H1 (cell line): ENCODE measurements at regions not wholly inside any gene's neighbourhood (a gene's known extent, or its start where the extent isn't known, plus 50 kb on each side); places are given as distances from the start of the nearest gene placed in this dataset.

ENCODE experiments used
- CTCF ChIA-PET: fragments of 300-600 bp; sonication (Branson Sonifier 250); formaldehyde crosslinking; loops from one replicate; lab custom pipeline; 2021; ENCODE audit not compliant: partially characterized antibody; lab: Charles Lee
- POLR2A ChIA-PET: fragments of 300-600 bp; sonication (Branson Sonifier 250); formaldehyde crosslinking; loops from one replicate; lab custom pipeline; 2021; ENCODE audit warnings: inconsistent platforms; ENCODE audit not compliant: partially characterized antibody; lab: Charles Lee
- DNase-seq, 2 experiments: peaks; one replicate each; pipeline versions ENCODE4 v3.0.0 to v3.0.0-alpha.2; 2010 to 2022; ENCODE audit warnings: low spot score in 2 of 2, low read depth in 1 of 2, mixed read lengths in 1 of 2
- FAIRE-seq: peaks from 2 replicates; lab custom pipeline; 2011; peaks lifted over from hg19 to GRCh38; lab: Jason Lieb, UNC
- H2AFZ ChIP-seq: 2 replicates; pipeline ENCODE4 v1.8.1; 2012; ENCODE audit warnings: low read length, inconsistent platforms
- H2AK5ac ChIP-seq: 2 replicates; pipeline ENCODE4 v1.6.1; 2013; ENCODE audit warnings: low read depth, low read length
- H2BK120ac ChIP-seq: replicated peaks from 2 replicates; pipeline ENCODE3; 2013; ENCODE audit warnings: low read depth, low read length, inconsistent platforms
- H2BK12ac ChIP-seq: 2 replicates; pipeline ENCODE4 v1.6.1; 2013; ENCODE audit warnings: low read depth, low read length
- H2BK15ac ChIP-seq: 2 replicates; pipeline ENCODE4 v1.6.1; 2013; ENCODE audit warnings: low read length
- H2BK20ac ChIP-seq: 2 replicates; pipeline ENCODE4 v1.6.1; 2013; ENCODE audit warnings: low read length
- H2BK5ac ChIP-seq: 2 replicates; pipeline ENCODE4 v1.6.1; 2013; ENCODE audit warnings: low read depth, low read length
- H3K14ac ChIP-seq: 2 replicates; pipeline ENCODE4 v1.6.1; 2013; ENCODE audit warnings: inconsistent platforms; ENCODE audit not compliant: insufficient read length
- H3K18ac ChIP-seq: 2 replicates; pipeline ENCODE4 v1.6.1; 2013; ENCODE audit warnings: low read length; ENCODE audit errors: extremely low read depth
- H3K23ac ChIP-seq: 2 replicates; pipeline ENCODE4 v1.6.1; 2013; ENCODE audit warnings: inconsistent platforms; ENCODE audit not compliant: insufficient read length
- H3K23me2 ChIP-seq: 2 replicates; pipeline ENCODE4 v1.6.1; 2013; ENCODE audit warnings: low read depth, low read length
- H3K27ac ChIP-seq: 2 replicates; pipeline ENCODE4 v1.6.1; 2011; ENCODE audit warnings: low read depth, low read length, inconsistent platforms
- H3K27me3 ChIP-seq, 4 experiments: replicated peaks in 1 of 4; 1 replicate in 1 of 4; 2 replicates in 3 of 4; pipeline versions ENCODE4 v1.6.1 to v1.8.1; 2011 to 2013; ENCODE audit warnings: low read length in 3 of 4, mild to moderate bottlenecking in 3 of 4, inconsistent platforms in 2 of 4, mixed read lengths in 2 of 4, moderate library complexity in 1 of 4; ENCODE audit not compliant: control insufficient read depth in 3 of 4, insufficient read depth in 3 of 4; ENCODE audit errors: extremely low read depth in 1 of 4
- H3K36me3 ChIP-seq, 4 experiments: 2 replicates each; pipeline versions ENCODE4 v1.6.1 to v1.8.1; 2011 to 2013; ENCODE audit warnings: mild to moderate bottlenecking in 4 of 4, low read length in 3 of 4, moderate library complexity in 2 of 4, control low read depth in 1 of 4, inconsistent platforms in 1 of 4; ENCODE audit not compliant: insufficient read depth in 4 of 4, control insufficient read depth in 2 of 4
- H3K4ac ChIP-seq: replicated peaks from 2 replicates; pipeline ENCODE3; 2013; ENCODE audit warnings: low read length, low read depth, mixed read lengths, inconsistent platforms; ENCODE audit not compliant: insufficient read length
- H3K4me1 ChIP-seq, 4 experiments: replicated peaks in 1 of 4; 1 replicate in 1 of 4; 2 replicates in 3 of 4; pipeline versions ENCODE4 v1.6.1 to v1.8.1; 2011 to 2013; ENCODE audit warnings: low read length in 3 of 4, inconsistent platforms in 2 of 4, mixed read lengths in 1 of 4; ENCODE audit not compliant: insufficient read depth in 4 of 4, control insufficient read depth in 3 of 4
- H3K4me2 ChIP-seq, 2 experiments: 2 replicates each; pipeline versions ENCODE4 v1.6.1 to v1.8.1; 2011 to 2013; ENCODE audit warnings: low read depth in 2 of 2, low read length in 2 of 2, control low read depth in 1 of 2, inconsistent platforms in 1 of 2, mild to moderate bottlenecking in 1 of 2; ENCODE audit not compliant: insufficient read depth in 1 of 2
- H3K4me3 ChIP-seq, 4 experiments: fragments of 200-600, 300-600 bp in 1 of 4; sonication (generic), shearing (Covaris generic), sonication (Bioruptor Twin) in 1 of 4; 2 replicates each; pipeline versions ENCODE4 v1.5.1 to v1.8.1; 2011 to 2016; ENCODE audit warnings: low read length in 4 of 4, low read depth in 3 of 4, control low read depth in 2 of 4, inconsistent platforms in 2 of 4, mild to moderate bottlenecking in 2 of 4, mixed read lengths in 1 of 4, moderate library complexity in 1 of 4; ENCODE audit not compliant: insufficient read depth in 2 of 4; ENCODE audit errors: extremely low read depth in 1 of 4
- H3K56ac ChIP-seq: replicated peaks from 2 replicates; pipeline ENCODE3; 2013; ENCODE audit warnings: low read depth, mild to moderate bottlenecking, mixed read lengths, low read length, inconsistent platforms; ENCODE audit not compliant: insufficient read length
- H3K79me1 ChIP-seq: 2 replicates; pipeline ENCODE4 v1.6.1; 2013; ENCODE audit warnings: low read depth, low read length, control low read depth
- H3K79me2 ChIP-seq, 2 experiments: 2 replicates each; pipeline versions ENCODE4 v1.6.1 to v1.8.1; 2012 to 2013; ENCODE audit warnings: low read length in 2 of 2, mild to moderate bottlenecking in 2 of 2, inconsistent platforms in 1 of 2; ENCODE audit not compliant: insufficient read depth in 2 of 2, control insufficient read depth in 1 of 2
- H3K9ac ChIP-seq, 4 experiments: replicated peaks in 1 of 4; 1 replicate in 1 of 4; 2 replicates in 3 of 4; pipeline versions ENCODE4 v1.6.1 to v1.8.1; 2011 to 2013; ENCODE audit warnings: low read depth in 3 of 4, low read length in 3 of 4, control low read depth in 2 of 4, mild to moderate bottlenecking in 2 of 4, moderate library complexity in 2 of 4, inconsistent platforms in 1 of 4; ENCODE audit errors: extremely low read depth in 1 of 4
- H3K9me3 ChIP-seq, 2 experiments: 2 replicates each; pipeline versions ENCODE4 v1.6.1 to v1.8.1; 2012 to 2013; ENCODE audit warnings: mild to moderate bottlenecking in 2 of 2, moderate library complexity in 2 of 2, control low read depth in 1 of 2, inconsistent platforms in 1 of 2, low read depth in 1 of 2, low read length in 1 of 2, mixed read lengths in 1 of 2; ENCODE audit not compliant: insufficient read depth in 2 of 2
- H4K20me1 ChIP-seq, 2 experiments: replicated peaks in 1 of 2; 2 replicates each; pipeline versions ENCODE3 to v1.8.1; 2011 to 2013; ENCODE audit warnings: inconsistent platforms in 2 of 2, low read length in 2 of 2, mild to moderate bottlenecking in 1 of 2; ENCODE audit not compliant: insufficient read depth in 2 of 2, control insufficient read depth in 1 of 2
- H4K5ac ChIP-seq: 2 replicates; pipeline ENCODE4 v1.6.1; 2013; ENCODE audit warnings: low read length, low read depth, mixed read lengths, inconsistent platforms; ENCODE audit not compliant: insufficient read length
- H4K8ac ChIP-seq: 2 replicates; pipeline ENCODE4 v1.8.0; 2013; ENCODE audit warnings: mild to moderate bottlenecking, moderate library complexity, low read length, inconsistent platforms; ENCODE audit not compliant: insufficient read depth; ENCODE audit errors: extremely low read depth
- H4K91ac ChIP-seq: replicated peaks from 2 replicates; pipeline ENCODE3; 2013; ENCODE audit warnings: low read length, mixed read lengths, inconsistent platforms; ENCODE audit not compliant: insufficient read length
- BCL11A ChIP-seq, 2 experiments: IDR thresholded peaks; one replicate each; pipeline ENCODE4 v1.6.1; 2011; ENCODE audit warnings: low read depth in 2 of 2, low read length in 2 of 2, mild to moderate bottlenecking in 2 of 2
- CBX5 ChIP-seq: fragments of 300-800, 300-1000 bp; sonication (generic); IDR thresholded peaks from 2 replicates; pipeline ENCODE4 v1.7.1; 2016; ENCODE audit warnings: antibody characterized with exemption, low read length, low read depth
- JUND ChIP-seq: IDR thresholded peaks from 2 replicates; pipeline ENCODE4 v1.6.1; 2011; ENCODE audit warnings: mild to moderate bottlenecking, improper control_type of control experiment, low read length
- PHF8 ChIP-seq: fragments of 200-600 bp; sonication (generic); conservative IDR thresholded peaks from 2 replicates; pipeline ENCODE4 v1.7.1; 2012; ENCODE audit warnings: low read depth, mild to moderate bottlenecking, inconsistent platforms, low read length, moderate library complexity
- POLR2A ChIP-seq, 2 experiments: IDR thresholded peaks; 1 replicate in 1 of 2; 2 replicates in 1 of 2; pipeline ENCODE4 v1.6.1; 2011; ENCODE audit warnings: low read depth in 2 of 2, low read length in 2 of 2, mild to moderate bottlenecking in 2 of 2; ENCODE audit errors: control extremely low read depth in 1 of 2
- SIN3A ChIP-seq, 2 experiments: IDR thresholded peaks in 1 of 2; conservative IDR thresholded peaks in 1 of 2; 2 replicates each; pipeline ENCODE4 v1.6.1; 2011 to 2012; ENCODE audit warnings: low read length in 2 of 2, improper control_type of control experiment in 1 of 2, low read depth in 1 of 2, mild to moderate bottlenecking in 1 of 2
- WGBS, 2 experiments: shearing (Covaris generic) in 1 of 2; methylation state at CpG; one replicate each; pipeline versions ENCODE4 v1.1.6 to v1.1.7; 2013 to 2015; ENCODE audit warnings: low lambda C conversion rate in 2 of 2, mixed read lengths in 2 of 2, inconsistent platforms in 1 of 2, low coverage in 1 of 2, missing lambda C conversion rate in 1 of 2; ENCODE audit not compliant: insufficient replicate concordance in 2 of 2, insufficient coverage in 1 of 2, insufficient read length in 1 of 2; ENCODE audit errors: extremely low coverage in 1 of 2, missing lambda C conversion rate in 1 of 2; 5-methylcytosine and 5-hydroxymethylcytosine counted together

GRCh38 chr18:43482136-43482535 lies 204.8 kb upstream of the SYT4 start:
- Histone ChIP-seq H3K23me2 (no peaks in the 10 kb centered on the region; the same call in 1 of the 2 replicates), H3K27me3 (no peaks in the 10 kb centered on the region), H4K20me1 (no peaks in the 10 kb centered on the region), H3K79me2 (no peaks in the 10 kb centered on the region), H2AFZ (no peak overlapping the region), H3K4me2 (no peak overlapping the region), H3K18ac (no peak overlapping the region), H3K56ac (no peak overlapping the region), H2AK5ac (no peak overlapping the region), H2BK120ac (no peak overlapping the region), H3K4me3 (no peak overlapping the region), H3K23ac (no peak overlapping the region), H4K91ac (no peak overlapping the region), H3K79me1 (no peaks in the 10 kb centered on the region), H3K4me1 (no peaks in the 10 kb centered on the region), H2BK20ac (no peak overlapping the region), H2BK15ac (no peak overlapping the region), H2BK5ac (no peak overlapping the region), H4K8ac (no peak overlapping the region; the same call in 1 of the 2 replicates), H3K27ac (no peak overlapping the region), H4K5ac (no peak overlapping the region), H2BK12ac (no peak overlapping the region), H3K4ac (no peak overlapping the region), H3K14ac (no peak overlapping the region), H3K9me3 (peaks cover 23% of the 10 kb centered on the region in 2 experiments), H3K36me3 (0 out of 8 replicates have a peak, but pooled peaks cover 0 to 3% (median 0%) of the 10 kb centered on the region in 4 experiments), H3K9ac (no peak overlapping the region)
- FAIRE-seq, result no peak
- DNase-seq, result no peak
- WGBS, 2 experiments, result 97% methylated on average over 10 of the region's 14 CpGs; no CpG with 5 or more reads in 1 of the 2 experiments
- ChIA-PET POLR2A (no interaction called here), CTCF (interaction anchor here (0.7 kb wide), 1 partner anchor 60 kb away, joined by 3 read pairs; no protein-coding TSS in a partner anchor)
- TF ChIP-seq CBX5 (no peak), POLR2A (IDR thresholded peaks at IDR 0.05; ENCODE audit: control extremely low read depth in 1 of 2, low read depth in 2 of 2, low read length in 2 of 2) (no peak), BCL11A (IDR thresholded peaks at IDR 0.05; ENCODE audit: low read depth in 2 of 2, low read length in 2 of 2) (no peak), SIN3A (conservative IDR thresholded peaks at IDR 0.05 in 1 of 2, IDR thresholded peaks at IDR 0.05 in 1 of 2; ENCODE audit: low read depth in 1 of 2, low read length in 2 of 2) (no peak), JUND (no peak), PHF8 (no peak)
